A673 (cell line): ENCODE measurements at regions not wholly inside any gene's neighbourhood (a gene's known extent, or its start where the extent isn't known, plus 50 kb on each side); places are given as distances from the start of the nearest gene placed in this dataset.

Experiments used
- BruUV-seq: library from RNA; stranded (reverse); fragments of 400-500 nt; replicated peaks from 2 replicates; lab custom pipeline; 2021; lab: Mats Ljungman, UMichigan
- CTCF ChIA-PET: fragments of 300-600 bp; sonication (Branson Sonifier 250); formaldehyde crosslinking; loops from one replicate; lab custom pipeline; 2022; ENCODE audit warnings: antibody characterized with exemption; lab: Charles Lee
- POLR2A ChIA-PET: fragments of 300-600 bp; sonication (Branson Sonifier 250); formaldehyde crosslinking; loops from one replicate; lab custom pipeline; 2022; ENCODE audit warnings: antibody characterized with exemption; ENCODE audit not compliant: low non-redundant PET; lab: Charles Lee
- DNase-seq: peaks from one replicate; pipeline ENCODE4 v3.0.0-alpha.2; 2015; ENCODE audit warnings: low spot score
- H3K27ac ChIP-seq: fragments of 200-600 bp; sonication (generic); 2 replicates; pipeline ENCODE4 v1.5.1; 2016; ENCODE audit warnings: mixed run types, low read depth, mild to moderate bottlenecking, mixed read lengths, antibody characterized with exemption, low read length; ENCODE audit not compliant: poor library complexity, severe bottlenecking
- H3K27me3 ChIP-seq: fragments of 200-600 bp; sonication (generic); replicated peaks from 2 replicates; pipeline ENCODE4 v1.6.1; 2017; ENCODE audit warnings: mixed run types, low read depth, mild to moderate bottlenecking, mixed read lengths, antibody characterized with exemption, low read length; ENCODE audit not compliant: insufficient read depth, poor library complexity
- H3K36me3 ChIP-seq: fragments of 200-600 bp; sonication (generic); 2 replicates; pipeline ENCODE4 v1.6.1; 2016; ENCODE audit warnings: mixed run types, mild to moderate bottlenecking, mixed read lengths, antibody characterized with exemption, low read length; ENCODE audit not compliant: insufficient read depth, poor library complexity, severe bottlenecking
- H3K4me1 ChIP-seq: fragments of 200-600 bp; sonication (generic); 2 replicates; pipeline ENCODE4 v1.6.1; 2017; ENCODE audit warnings: mixed run types, mild to moderate bottlenecking, mixed read lengths, antibody characterized with exemption, low read length; ENCODE audit not compliant: insufficient read depth, poor library complexity, severe bottlenecking
- H3K4me3 ChIP-seq: fragments of 200-600 bp; sonication (generic); 2 replicates; pipeline ENCODE4 v1.5.1; 2016; ENCODE audit warnings: low read depth, mixed run types, mild to moderate bottlenecking, mixed read lengths, low read length; ENCODE audit not compliant: poor library complexity, severe bottlenecking
- H3K9me3 ChIP-seq: fragments of 200-600 bp; sonication (generic); 2 replicates; pipeline ENCODE4 v1.6.1; 2016; ENCODE audit warnings: mixed run types, low read depth, mild to moderate bottlenecking, mixed read lengths, antibody characterized with exemption, low read length; ENCODE audit not compliant: poor library complexity, severe bottlenecking
- EZH2 ChIP-seq: fragments of 200-600 bp; sonication (generic); IDR thresholded peaks from 2 replicates; pipeline ENCODE4 v1.6.1; 2017; ENCODE audit warnings: borderline replicate concordance, low read depth, mild to moderate bottlenecking, mixed read lengths, antibody characterized with exemption, low read length; ENCODE audit not compliant: poor library complexity, severe bottlenecking
- intact Hi-C: fragments of 100-400 bp; cut with micrococcal nuclease; formaldehyde crosslinking; loops from one replicate; pipeline ENCODE4 v1.10.0; 2022; ENCODE audit not compliant: unreplicated experiment
- TF ChIP-seq, protein P1 (sequence below): fragments of 300-800, 200-600 bp; sonication (generic); conservative IDR thresholded peaks from 2 replicates; pipeline ENCODE4 v1.5.1; 2017; ENCODE audit warnings: low read depth, mild to moderate bottlenecking, antibody characterized with exemption, low read length, moderate library complexity, mixed read lengths

DNA sequence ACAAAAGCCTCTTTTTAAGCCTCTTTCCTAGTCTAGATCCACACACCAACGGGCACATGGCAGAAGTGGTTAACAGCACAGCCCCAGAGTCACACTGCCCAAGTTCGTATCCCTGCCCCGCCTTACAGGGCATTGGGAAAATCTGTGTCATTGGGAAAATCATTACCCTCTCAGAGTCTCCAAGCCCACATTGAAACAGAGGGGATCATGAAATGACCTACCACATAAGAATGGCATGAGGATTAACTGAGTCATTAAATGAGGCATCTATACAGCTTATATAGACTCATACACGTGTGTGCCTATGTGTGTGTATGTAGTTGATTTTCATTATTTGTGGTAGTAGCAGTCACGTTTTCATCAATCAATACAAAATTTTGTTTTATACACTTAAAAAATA is 469.0 kb upstream of the POU3F3 start:
- no TSS peak for BruUV-seq
- CTCF ChIA-PET = no interaction called here
- Histone ChIP-seq H3K4me1 (no peaks in the 10 kb centered on the region), H3K36me3 (no peaks in the 10 kb centered on the region), H3K27ac (no peak overlapping the region), H3K9me3 (no peaks in the 10 kb centered on the region), H3K27me3 (no peaks in the 10 kb centered on the region), H3K4me3 (no peak overlapping the region)
- no peak for DNase-seq
- intact Hi-C loops = no loop called here
- POLR2A ChIA-PET = no interaction called here
- TF ChIP-seq EZH2 = no peak
- TF ChIP-seq, protein P1, sequence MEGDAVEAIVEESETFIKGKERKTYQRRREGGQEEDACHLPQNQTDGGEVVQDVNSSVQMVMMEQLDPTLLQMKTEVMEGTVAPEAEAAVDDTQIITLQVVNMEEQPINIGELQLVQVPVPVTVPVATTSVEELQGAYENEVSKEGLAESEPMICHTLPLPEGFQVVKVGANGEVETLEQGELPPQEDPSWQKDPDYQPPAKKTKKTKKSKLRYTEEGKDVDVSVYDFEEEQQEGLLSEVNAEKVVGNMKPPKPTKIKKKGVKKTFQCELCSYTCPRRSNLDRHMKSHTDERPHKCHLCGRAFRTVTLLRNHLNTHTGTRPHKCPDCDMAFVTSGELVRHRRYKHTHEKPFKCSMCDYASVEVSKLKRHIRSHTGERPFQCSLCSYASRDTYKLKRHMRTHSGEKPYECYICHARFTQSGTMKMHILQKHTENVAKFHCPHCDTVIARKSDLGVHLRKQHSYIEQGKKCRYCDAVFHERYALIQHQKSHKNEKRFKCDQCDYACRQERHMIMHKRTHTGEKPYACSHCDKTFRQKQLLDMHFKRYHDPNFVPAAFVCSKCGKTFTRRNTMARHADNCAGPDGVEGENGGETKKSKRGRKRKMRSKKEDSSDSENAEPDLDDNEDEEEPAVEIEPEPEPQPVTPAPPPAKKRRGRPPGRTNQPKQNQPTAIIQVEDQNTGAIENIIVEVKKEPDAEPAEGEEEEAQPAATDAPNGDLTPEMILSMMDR = no peak

DNA sequence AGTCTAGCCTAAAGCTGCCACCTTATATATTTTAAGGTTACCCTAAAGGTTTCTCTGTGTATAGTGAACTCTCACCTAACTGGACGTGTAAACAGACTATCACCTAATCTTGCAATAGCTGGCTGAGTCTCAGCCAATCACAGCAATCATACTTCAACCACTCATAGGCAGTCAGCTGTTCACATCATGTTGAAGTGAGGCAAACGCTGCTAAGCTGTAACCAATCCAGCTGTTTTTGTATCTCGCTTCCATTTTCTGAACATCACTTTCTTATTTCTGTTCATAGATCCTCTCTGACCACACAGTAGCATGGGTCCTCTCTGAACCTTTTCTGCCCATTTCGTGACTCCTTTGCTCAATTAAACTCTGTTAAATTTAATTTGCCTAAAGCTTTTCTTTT is 468.2 kb upstream of the POU3F3 start:
- no peak for TF ChIP-seq EZH2
- TF ChIP-seq, protein P1 = no peak
- no peak for DNase-seq
- Histone ChIP-seq H3K9me3 (no peaks in the 10 kb centered on the region), H3K36me3 (no peaks in the 10 kb centered on the region), H3K27ac (no peak overlapping the region), H3K27me3 (no peaks in the 10 kb centered on the region), H3K4me3 (no peak overlapping the region), H3K4me1 (no peaks in the 10 kb centered on the region)
- ChIA-PET CTCF (no interaction called here), POLR2A (no interaction called here)
- intact Hi-C loops = no loop called here
- no TSS peak for BruUV-seq

DNA sequence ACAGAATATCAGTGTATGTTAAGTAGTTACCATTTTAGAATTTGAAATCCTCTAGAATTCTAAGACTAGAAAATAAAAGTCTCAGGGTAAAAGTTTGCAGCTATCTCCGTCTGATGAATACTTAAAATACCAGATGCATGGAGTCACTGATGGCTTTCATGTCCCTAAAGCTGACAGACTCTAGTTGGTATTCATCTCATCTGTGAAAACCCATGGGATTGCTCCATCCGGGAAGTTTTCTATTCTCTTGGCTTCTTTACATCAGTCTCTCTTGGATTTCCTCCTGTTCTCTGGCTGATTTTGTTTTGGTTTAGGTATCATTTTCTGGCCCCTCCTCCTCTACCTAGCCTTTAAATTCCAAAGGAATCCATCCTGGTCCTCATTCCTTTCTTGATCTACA is 465.6 kb upstream of the POU3F3 start:
- DNase-seq = no peak
- TF ChIP-seq, protein P1 = no peak
- no peak for TF ChIP-seq EZH2
- H3K36me3 ChIP-seq = no peaks in the 10 kb centered on the region
- H3K4me3 ChIP-seq = no peak overlapping the region
- no peaks in the 10 kb centered on the region for H3K9me3 ChIP-seq
- ChIA-PET POLR2A (no interaction called here), CTCF (no interaction called here)
- no peak overlapping the region for H3K27ac ChIP-seq
- no peaks in the 10 kb centered on the region for H3K27me3 ChIP-seq
- intact Hi-C loops = no loop called here
- BruUV-seq = no TSS peak
- no peaks in the 10 kb centered on the region for H3K4me1 ChIP-seq
